HEK293 (cell line): ENCODE measurements at regions not wholly inside any gene's neighbourhood (a gene's known extent, or its start where the extent isn't known, plus 50 kb on each side); places are given as distances from the start of the nearest gene placed in this dataset.

Experiments
- CTCF ChIA-PET: fragments of 350-600 bp; formaldehyde crosslinking; extraction: SDS; loops from one replicate; lab custom pipeline; 2021; ENCODE audit warnings: antibody characterized with exemption; lab: Yijun Ruan, JAX
- POLR2A ChIA-PET: fragments of 300-600 bp; formaldehyde crosslinking; extraction: SDS; loops from one replicate; lab custom pipeline; 2020; ENCODE audit warnings: antibody characterized with exemption, inconsistent platforms; lab: Yijun Ruan, JAX
- H3K27ac ChIP-seq: fragments of 200-500 bp; sonication (Bioruptor generic); 2 replicates; pipeline ENCODE4 v1.5.1; 2014; ENCODE audit warnings: low read depth, low read length, control low read depth, inconsistent platforms; ENCODE audit errors: extremely low read depth
- H3K36me3 ChIP-seq, 2 experiments: fragments of 200-500 bp in 1 of 2; sonication (Bioruptor generic) in 1 of 2; 1 replicate in 1 of 2; 2 replicates in 1 of 2; pipeline ENCODE4 v1.5.1; 2014 to 2017; ENCODE audit warnings: inconsistent platforms in 2 of 2, low read length in 2 of 2; ENCODE audit not compliant: control insufficient read depth in 2 of 2, insufficient read depth in 1 of 2
- H3K4me1 ChIP-seq: fragments of 200-500 bp; sonication (Bioruptor generic); 2 replicates; pipeline ENCODE4 v1.5.1; 2014; ENCODE audit warnings: mild to moderate bottlenecking, low read length, inconsistent platforms; ENCODE audit not compliant: control insufficient read depth, insufficient read depth
- H3K4me3 ChIP-seq: 2 replicates; pipeline ENCODE4 v1.5.1; 2011; ENCODE audit warnings: low read depth, mild to moderate bottlenecking, control low read depth, low read length, moderate library complexity
- H3K9me3 ChIP-seq: fragments of 200-500 bp; sonication (Bioruptor generic); 2 replicates; pipeline ENCODE4 v1.5.1; 2014; ENCODE audit warnings: low read depth, low read length, inconsistent platforms; ENCODE audit not compliant: control insufficient read depth, insufficient read depth
- BCL11A ChIP-seq: fragments of 450-650 bp; formaldehyde crosslinking; IDR thresholded peaks from 2 replicates; pipeline ENCODE4 v1.5.1; 2016; ENCODE audit warnings: low read depth, missing biosample characterization, missing genetic modification characterization
- GLI2 ChIP-seq: fragments of 450-650 bp; formaldehyde crosslinking; IDR thresholded peaks from 2 replicates; pipeline ENCODE4; 2017; ENCODE audit warnings: missing biosample characterization, missing genetic modification characterization, low read depth, borderline replicate concordance
- KLF1 ChIP-seq: fragments of 450-650 bp; formaldehyde crosslinking; IDR thresholded peaks from 2 replicates; pipeline ENCODE4 v1.5.1; 2016; ENCODE audit warnings: missing biosample characterization, missing genetic modification characterization
- KLF17 ChIP-seq: fragments of 450-650 bp; formaldehyde crosslinking; IDR thresholded peaks from 2 replicates; pipeline ENCODE4 v1.5.1; 2016; ENCODE audit warnings: missing biosample characterization, missing genetic modification characterization
- TCF7L2 ChIP-seq: IDR thresholded peaks from 2 replicates; pipeline ENCODE4 v1.6.1; 2011; ENCODE audit warnings: low read depth, mild to moderate bottlenecking, inconsistent platforms, low read length, moderate library complexity, borderline replicate concordance
- ZEB2 ChIP-seq: fragments of 450-650 bp; formaldehyde crosslinking; IDR thresholded peaks from 2 replicates; pipeline ENCODE4 v1.5.1; 2016; ENCODE audit warnings: missing biosample characterization, missing genetic modification characterization
- ZNF133 ChIP-seq: fragments of 450-650 bp; formaldehyde crosslinking; IDR thresholded peaks from 2 replicates; pipeline ENCODE4 v1.5.1; 2016; ENCODE audit warnings: missing biosample characterization, missing genetic modification characterization
- ZNF169 ChIP-seq: fragments of 450-650 bp; formaldehyde crosslinking; IDR thresholded peaks from 2 replicates; pipeline ENCODE4 v1.5.1; 2016; ENCODE audit warnings: missing biosample characterization, missing genetic modification characterization
- ZNF26 ChIP-seq: fragments of 450-650 bp; formaldehyde crosslinking; IDR thresholded peaks from 2 replicates; pipeline ENCODE4 v1.5.1; 2016; ENCODE audit warnings: missing biosample characterization, missing genetic modification characterization
- ZNF366 ChIP-seq: fragments of 450-650 bp; formaldehyde crosslinking; conservative IDR thresholded peaks from 2 replicates; pipeline ENCODE4 v1.5.1; 2016; ENCODE audit warnings: missing biosample characterization, missing genetic modification characterization
- ZNF398 ChIP-seq: fragments of 450-650 bp; formaldehyde crosslinking; IDR thresholded peaks from 2 replicates; pipeline ENCODE4 v1.5.1; 2017; ENCODE audit warnings: missing biosample characterization, missing genetic modification characterization
- ZNF433 ChIP-seq: fragments of 450-650 bp; formaldehyde crosslinking; IDR thresholded peaks from 2 replicates; pipeline ENCODE4 v1.5.1; 2016; ENCODE audit warnings: missing biosample characterization, missing genetic modification characterization, low read depth
- ZNF530 ChIP-seq: fragments of 450-650 bp; formaldehyde crosslinking; IDR thresholded peaks from 2 replicates; pipeline ENCODE4 v1.5.1; 2016; ENCODE audit warnings: low read depth, missing biosample characterization, missing genetic modification characterization
- ZNF692 ChIP-seq: fragments of 450-650 bp; formaldehyde crosslinking; IDR thresholded peaks from 2 replicates; pipeline ENCODE4 v1.5.1; 2016; ENCODE audit warnings: missing biosample characterization, missing genetic modification characterization
- ZSCAN18 ChIP-seq: fragments of 450-650 bp; formaldehyde crosslinking; IDR thresholded peaks from 2 replicates; pipeline ENCODE4 v1.5.1; 2016; ENCODE audit warnings: missing biosample characterization, missing genetic modification characterization

GRCh38 chr15:94596707-94597106 lies 365.3 kb downstream of the MCTP2 start (continued):
- no peak for TF ChIP-seq ZSCAN18 (tag by site-specific recombination)

- CTCF ChIA-PET = no interaction called here
- Histone ChIP-seq H3K4me3 (no peak overlapping the region), H3K9me3 (no peaks in the 10 kb centered on the region), H3K36me3 (no peaks in the 10 kb centered on the region), H3K4me1 (no peaks in the 10 kb centered on the region), H3K27ac (no peak overlapping the region)
- TF ChIP-seq BCL11A (tag by site-specific recombination) (no peak), ZNF398 (tag by site-specific recombination) (no peak), ZNF366 (tag by site-specific recombination) (no peak), ZNF169 (tag by site-specific recombination) (no peak), ZNF26 (tag by site-specific recombination) (no peak), KLF1 (tag by site-specific recombination) (no peak), ZNF530 (tag by site-specific recombination) (no peak), GLI2 (no peak), KLF17 (tag by site-specific recombination) (no peak), ZNF692 (no peak)
- POLR2A ChIA-PET = no interaction called here
Observed at GRCh38 chr15:94600505-94600904, 369.1 kb downstream of the MCTP2 start.

- H3K27ac ChIP-seq = no peak overlapping the region
- no peak overlapping the region for H3K4me3 ChIP-seq
- no peaks in the 10 kb centered on the region for H3K36me3 ChIP-seq
- H3K4me1 ChIP-seq = no peaks in the 10 kb centered on the region
- ChIA-PET POLR2A (no interaction called here), CTCF (interaction anchor here (0.6 kb wide), 1 partner anchor 10 kb away, joined by 3 read pairs; no protein-coding TSS in a partner anchor)
- H3K9me3 ChIP-seq = no peaks in the 10 kb centered on the region
- TF ChIP-seq ZNF433 (tag by site-specific recombination) (no peak), TCF7L2 (no peak), ZNF133 (tag by site-specific recombination) (no peak), ZEB2 (tag by site-specific recombination) (no peak)
Observed at GRCh38 chr15:94602754-94603470, 371.6 kb downstream of the MCTP2 start.
